Kidney epithelial cell (primary cell): ENCODE measurements at regions not wholly inside any gene's neighbourhood (a gene's known extent, or its start where the extent isn't known, plus 50 kb on each side); places are given as distances from the start of the nearest gene placed in this dataset.
"Not testable (repeated sequence)": the region's sequence is repeated elsewhere in the genome, so short reads cannot be mapped to it uniquely, and the experiment has no call there.

ENCODE experiments used
- DNase-seq: peaks from one replicate; pipeline ENCODE4 v3.0.0-alpha.2; 2010; ENCODE audit warnings: low read depth
- H3K27me3 ChIP-seq: 2 replicates; pipeline ENCODE4 v1.6.0; 2011; ENCODE audit warnings: low read length; ENCODE audit not compliant: control insufficient read depth, insufficient read depth
- H3K36me3 ChIP-seq: 2 replicates; pipeline ENCODE4 v1.5.1; 2011; ENCODE audit warnings: low read length; ENCODE audit not compliant: control insufficient read depth, insufficient read depth
- H3K4me3 ChIP-seq: 2 replicates; pipeline ENCODE4 v1.5.1; 2011; ENCODE audit warnings: low read depth, mild to moderate bottlenecking, control low read depth, low read length

DNA sequence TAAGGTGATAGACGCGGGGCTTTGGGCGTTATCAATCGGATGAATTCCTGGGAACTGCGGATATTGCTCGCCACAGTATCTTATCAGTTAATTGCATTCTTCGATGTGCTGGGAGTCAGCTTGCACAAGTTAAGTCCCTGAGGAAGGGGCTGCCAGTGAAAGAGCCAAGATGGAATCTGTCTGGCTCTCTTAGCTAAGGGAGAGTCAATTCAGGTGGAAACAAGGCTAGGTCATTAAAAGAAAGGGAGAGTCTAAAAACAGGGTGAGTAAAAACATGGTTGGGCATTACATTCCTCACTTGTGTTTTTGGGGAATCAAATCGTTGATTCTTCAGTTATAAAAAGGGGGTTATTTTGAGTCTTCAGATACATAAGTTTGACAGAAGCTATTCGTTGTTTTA lies 196.2 kb downstream of the OTOP1 start:
- not testable (repeated sequence) for DNase-seq, H3K4me3 ChIP-seq, H3K27me3 ChIP-seq, H3K36me3 ChIP-seq

DNA sequence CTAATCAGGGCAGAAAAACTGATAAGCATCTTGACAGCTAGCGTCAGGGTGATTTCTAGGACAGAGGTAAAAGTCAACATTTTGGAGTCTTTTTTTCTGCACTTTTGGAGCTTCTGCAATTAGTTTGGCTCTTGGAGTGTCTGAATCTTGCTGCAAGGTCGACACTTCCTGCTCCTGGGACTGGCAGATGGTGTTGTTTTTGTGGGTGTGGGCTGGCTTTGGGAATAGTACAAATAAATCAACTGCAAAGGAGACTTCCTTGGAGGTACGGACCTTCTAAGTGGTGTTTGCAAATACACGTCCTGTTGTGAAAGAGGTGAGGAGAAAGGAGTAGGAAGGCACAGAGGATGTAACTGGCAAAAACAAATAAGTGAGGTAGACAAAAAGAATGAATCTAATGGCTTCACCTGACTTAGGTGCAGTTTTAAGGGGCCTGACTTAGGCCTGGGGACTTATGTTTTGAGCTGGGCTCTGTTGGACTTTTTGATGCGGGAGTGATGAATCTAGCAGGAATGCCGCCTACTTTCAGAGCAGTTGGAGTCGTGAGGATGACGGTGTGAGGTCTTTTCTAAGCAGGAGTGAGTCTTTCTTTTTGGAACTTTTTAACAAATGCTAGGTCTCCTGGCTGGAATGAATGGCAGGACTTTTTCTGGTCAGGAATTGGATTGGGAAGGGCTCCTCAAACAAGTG lies 195.1 kb downstream of the OTOP1 start:
- DNase-seq, H3K4me3 ChIP-seq, H3K27me3 ChIP-seq, H3K36me3 ChIP-seq: not testable (repeated sequence)

DNA sequence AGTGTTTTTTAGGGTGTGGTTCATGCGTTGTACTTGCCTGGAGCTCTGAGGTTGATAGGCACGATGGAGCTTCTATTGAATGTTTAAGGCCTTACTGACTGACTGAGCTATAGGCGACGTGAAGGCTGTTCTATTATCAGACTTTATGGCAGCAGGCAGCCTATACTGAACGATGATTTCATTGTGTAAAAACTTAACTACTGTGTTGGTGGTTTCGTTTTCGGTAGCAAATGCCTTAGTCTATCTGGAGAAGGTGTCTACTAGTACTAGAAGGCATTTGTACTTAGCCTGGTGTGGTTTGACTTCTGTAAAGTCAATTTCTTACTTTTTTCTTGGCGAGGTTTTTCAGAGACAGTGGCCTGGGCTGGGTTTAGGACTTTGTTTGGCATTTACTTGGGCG lies 194.4 kb downstream of the OTOP1 start:
- not testable (repeated sequence) for H3K4me3 ChIP-seq, DNase-seq, H3K27me3 ChIP-seq, H3K36me3 ChIP-seq

DNA sequence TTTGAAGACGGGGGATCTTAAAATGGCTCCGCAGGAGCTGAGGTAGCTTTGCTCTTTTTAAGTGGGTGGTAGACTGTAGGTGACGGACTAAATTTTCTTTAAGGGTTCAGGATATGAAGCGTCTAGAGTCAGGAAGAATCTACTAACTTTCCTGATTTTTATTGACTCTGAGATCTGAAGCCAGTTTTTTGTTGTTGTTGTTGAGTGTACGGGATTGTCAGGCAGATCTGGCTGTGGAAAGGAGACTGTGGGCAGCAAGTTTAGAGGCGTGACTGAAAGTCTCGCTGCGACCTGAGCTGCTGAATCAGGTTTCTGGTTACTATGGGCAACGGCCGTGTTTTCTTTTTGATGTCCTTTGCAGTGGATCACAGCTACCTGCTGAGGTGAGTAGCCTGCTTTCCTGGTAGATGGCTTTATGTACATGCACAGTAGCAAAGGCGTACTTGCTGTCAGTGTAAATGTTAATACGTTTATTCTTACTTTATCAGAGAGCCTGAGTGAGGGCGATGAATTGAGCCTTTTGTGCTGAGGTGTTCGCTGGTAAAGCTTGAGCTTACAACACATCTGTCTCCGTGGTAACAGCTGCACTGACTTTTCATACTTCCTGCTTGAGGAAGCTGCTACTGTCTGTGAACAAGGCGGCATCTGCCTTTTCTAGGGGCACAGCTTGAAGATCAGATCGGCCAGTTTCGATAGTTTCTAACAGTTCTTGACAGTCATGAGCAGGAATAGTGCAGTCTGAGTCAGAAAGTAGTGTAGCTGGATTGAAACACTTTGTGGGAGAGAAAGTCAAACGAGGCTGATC lies 193.7 kb downstream of the OTOP1 start:
- not testable (repeated sequence) for H3K27me3 ChIP-seq, H3K4me3 ChIP-seq, DNase-seq, H3K36me3 ChIP-seq

DNA sequence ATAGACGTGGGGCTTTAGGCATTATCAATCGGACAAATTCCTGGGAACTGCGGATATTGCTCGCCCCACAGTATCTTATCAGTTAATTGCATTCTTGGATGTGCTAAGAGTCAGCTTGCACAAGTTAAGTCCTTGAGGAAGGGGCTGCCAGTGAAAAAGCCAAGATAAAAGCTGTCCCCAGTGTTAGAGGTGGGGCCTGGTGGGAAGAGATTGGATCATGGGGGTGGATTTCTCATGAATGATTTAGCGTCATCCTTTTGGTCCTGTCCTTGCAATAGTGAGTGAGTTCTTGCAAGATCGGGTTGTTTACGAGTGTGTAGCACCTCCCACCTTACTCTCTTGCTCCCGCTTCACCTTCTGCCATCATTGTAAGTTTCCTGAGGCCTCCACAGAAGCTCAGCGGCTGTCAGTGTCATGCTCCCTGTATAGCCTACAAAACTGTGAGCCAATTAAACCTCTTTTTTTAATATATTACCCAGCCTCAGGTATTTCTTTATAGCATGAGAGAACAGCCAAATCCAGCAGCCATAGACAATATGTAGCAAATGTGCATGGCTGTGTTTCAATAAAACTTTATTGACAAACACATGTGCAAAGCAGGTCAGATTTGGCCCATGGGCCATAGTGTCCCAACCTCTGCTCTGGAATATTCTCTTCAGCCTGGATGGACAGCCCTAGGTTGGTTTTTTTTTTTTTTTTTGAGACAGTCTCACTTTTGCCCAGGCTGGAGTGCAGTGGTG lies 189.2 kb downstream of the OTOP1 start:
- not testable (repeated sequence) for H3K36me3 ChIP-seq, H3K27me3 ChIP-seq, DNase-seq, H3K4me3 ChIP-seq

DNA sequence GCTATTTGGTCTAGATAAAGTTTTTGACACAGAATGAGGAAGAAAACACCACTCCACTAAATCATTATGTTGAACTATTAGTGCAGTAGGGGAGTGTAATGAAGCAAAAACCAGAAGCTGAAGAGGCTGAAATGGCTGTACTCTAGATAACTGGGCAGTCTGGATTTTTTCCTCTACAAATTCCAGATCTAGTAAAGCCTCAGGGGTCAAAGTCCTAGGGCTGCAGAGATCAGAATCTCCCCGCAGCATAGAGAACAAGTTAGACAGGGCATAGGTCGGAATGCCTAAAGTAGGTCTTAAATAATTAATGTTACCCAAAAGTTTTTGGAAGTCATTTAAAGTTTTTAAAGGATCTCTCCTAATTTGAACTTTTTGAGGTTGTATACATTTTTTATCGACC lies 180.9 kb downstream of the OTOP1 start:
- not testable (repeated sequence) for DNase-seq, H3K27me3 ChIP-seq, H3K36me3 ChIP-seq, H3K4me3 ChIP-seq

DNA sequence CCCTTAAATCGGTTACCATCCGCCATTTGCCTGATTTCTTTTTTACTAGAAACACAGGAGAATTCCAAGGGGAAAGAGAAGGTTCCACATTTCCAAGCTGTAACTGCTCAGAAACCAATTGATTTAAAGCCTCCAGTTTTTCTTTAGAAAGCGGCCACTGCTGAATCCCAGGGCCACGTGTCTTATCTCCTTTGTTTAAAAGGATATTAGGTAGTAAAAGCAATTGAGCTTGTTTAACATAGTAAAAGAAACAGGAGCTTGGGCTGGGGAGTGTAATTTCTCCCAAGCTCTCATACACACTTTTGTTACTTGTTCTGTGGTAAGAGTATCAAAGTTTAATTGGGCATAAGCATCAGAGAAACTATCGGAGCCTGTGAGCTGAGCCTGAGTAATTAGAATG lies 180.0 kb downstream of the OTOP1 start:
- not testable (repeated sequence) for H3K27me3 ChIP-seq, H3K36me3 ChIP-seq, H3K4me3 ChIP-seq, DNase-seq

DNA sequence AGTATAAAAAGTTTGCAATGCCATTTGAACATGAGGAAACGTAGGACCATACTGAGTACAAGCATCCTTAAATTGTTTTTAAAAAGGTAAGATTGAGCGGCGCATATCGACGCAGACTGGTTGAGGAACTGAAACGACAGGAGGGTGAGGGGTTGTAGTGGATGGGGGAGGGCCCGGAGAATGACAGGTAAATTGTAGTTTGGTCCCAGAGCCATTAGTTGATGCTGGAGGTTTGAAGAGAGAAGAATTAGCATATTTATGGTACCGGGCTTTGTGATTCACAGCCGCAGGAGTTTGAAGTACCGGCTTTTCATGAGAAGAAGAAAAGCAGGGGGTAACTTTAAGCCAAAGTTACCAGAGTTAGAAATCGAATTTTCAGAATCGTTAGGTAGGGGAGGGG lies 179.5 kb downstream of the OTOP1 start:
- not testable (repeated sequence) for H3K4me3 ChIP-seq, DNase-seq, H3K27me3 ChIP-seq, H3K36me3 ChIP-seq

DNA sequence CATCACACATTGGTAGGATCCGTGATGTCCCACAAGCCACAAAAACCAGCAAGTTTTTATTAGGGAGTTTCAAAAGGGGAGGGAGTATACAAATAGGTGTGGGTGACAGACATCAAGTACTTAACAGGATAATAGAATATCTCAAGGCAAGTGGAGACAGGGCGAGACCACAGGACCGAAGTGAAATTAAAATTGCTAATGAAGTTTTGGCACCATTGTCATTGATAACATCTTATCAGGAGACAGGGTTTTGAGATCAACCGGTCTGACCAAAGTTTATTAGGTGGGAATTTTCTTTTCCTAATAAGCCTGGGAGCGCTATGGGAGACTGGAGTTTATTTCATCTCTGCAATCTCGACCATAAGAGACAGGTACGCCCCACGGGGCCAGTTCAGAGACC lies 178.5 kb downstream of the OTOP1 start:
- H3K4me3 ChIP-seq, DNase-seq, H3K27me3 ChIP-seq, H3K36me3 ChIP-seq: not testable (repeated sequence)

DNA sequence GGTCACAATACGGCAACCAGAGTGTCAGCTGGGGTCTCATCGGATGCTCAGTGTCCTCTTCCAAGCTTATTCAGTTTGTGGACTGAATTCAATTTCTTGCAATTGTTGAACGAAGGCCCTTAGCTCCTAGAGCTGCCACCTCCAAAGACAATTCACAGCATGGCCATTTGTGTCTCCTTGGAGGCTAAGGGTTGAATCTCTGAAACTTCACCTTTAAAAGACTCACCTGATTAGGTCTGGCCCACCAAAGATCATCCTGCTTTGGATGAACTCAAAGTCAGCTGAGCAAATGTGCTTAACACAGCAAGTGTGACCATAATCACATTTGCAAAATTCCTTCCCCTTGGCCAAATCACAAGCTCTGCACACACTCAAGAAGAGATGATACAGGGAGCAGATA lies 175.9 kb downstream of the OTOP1 start:
- H3K36me3 ChIP-seq, H3K27me3 ChIP-seq, H3K4me3 ChIP-seq, DNase-seq: not testable (repeated sequence)

DNA sequence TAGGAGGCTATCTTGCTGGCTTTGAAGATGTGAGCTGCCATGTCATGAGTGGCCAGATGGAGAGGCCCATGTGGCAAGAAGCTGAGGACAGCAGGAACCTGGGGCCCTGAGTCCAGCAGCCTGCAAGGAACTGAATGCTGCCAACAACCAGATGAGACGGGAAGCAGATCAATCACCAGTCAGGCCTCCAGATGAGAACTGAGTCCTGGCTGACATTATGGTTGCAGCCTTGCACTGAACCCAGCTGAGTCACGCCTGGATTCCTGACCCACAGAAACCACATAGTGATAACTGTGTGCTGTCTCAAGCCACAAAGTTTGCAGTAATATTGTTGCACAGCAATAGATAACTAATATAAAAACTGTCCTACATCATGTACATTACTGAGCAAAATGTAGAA lies 173.8 kb downstream of the OTOP1 start:
- H3K27me3 ChIP-seq, DNase-seq, H3K36me3 ChIP-seq, H3K4me3 ChIP-seq: not testable (repeated sequence)

DNA sequence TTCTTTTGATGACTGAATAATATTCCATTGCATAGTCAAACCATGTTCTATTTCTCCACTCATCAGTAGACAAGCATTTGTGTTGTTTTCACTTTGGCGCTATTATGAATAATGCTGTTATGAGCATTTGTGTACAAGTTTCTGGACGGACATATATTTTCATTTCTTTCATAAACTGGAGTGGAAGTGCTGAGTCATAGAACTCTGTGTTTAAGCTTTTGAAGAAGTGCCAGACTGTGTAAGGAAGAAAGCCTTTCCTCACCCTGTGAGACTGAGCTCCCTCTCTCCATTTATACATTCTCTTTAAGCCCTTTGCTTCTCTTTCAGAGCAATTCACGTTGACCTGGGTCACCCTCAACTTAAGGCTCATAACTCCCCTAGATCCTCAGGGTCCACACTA lies 169.5 kb downstream of the OTOP1 start:
- not testable (repeated sequence) for H3K4me3 ChIP-seq, DNase-seq, H3K36me3 ChIP-seq, H3K27me3 ChIP-seq

DNA sequence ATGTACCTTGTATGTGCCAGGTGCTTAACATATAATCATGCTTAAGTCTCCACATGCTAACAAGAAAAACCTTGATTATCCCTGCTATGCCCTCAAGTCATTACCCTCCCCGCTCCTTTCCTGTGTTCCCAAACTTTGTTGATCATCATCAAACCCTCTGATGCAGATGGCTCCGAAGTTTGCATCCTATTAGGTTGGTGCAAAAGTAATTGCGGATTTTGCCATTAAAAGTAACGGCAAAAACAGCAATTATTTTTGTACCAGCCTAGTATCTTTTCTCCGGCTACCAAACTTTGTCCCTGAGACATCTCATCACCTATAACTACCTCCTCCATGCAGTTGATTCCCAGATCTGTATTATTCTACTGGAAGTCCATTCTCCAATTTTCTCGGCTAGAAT lies 142.6 kb downstream of the OTOP1 start:
- DNase-seq, H3K4me3 ChIP-seq, H3K27me3 ChIP-seq, H3K36me3 ChIP-seq: not testable (repeated sequence)

DNA sequence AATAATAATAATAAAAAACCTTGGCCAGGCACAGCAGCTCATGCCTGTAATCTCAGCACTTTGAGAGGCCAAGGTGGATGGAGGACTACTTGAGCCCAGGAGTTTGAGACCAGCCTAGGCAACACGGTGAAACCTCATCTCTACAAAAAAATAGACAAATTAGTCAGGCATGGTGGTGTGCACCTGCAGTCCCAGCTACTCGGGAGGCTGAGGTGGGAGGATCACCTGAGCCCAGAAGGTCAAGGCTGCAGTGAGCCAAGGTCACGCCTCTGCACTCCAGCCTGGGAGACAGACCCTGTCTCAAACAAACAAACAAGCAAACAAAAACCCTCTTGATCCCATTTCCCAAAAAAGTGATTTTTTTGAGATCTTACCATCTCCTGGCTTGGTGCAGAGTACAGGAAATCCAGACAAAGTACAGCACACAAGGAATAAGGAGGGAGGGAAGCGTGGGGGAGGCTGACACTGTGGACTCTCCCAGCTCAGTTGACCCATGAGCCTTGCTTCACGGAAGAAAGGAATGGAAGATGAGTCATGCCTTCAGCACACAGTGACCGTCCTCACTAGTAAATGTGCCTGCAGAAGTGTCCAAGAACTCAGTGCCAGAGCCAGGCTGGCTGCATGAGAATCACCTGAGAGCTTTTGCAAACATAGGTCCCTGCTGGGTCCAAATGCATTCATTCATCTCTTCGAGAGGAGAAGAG lies 136.9 kb downstream of the OTOP1 start:
- not testable (repeated sequence) for H3K4me3 ChIP-seq, DNase-seq, H3K36me3 ChIP-seq, H3K27me3 ChIP-seq
